HG02870 (cell line): ENCODE measurements at regions not wholly inside any gene's neighbourhood (a gene's known extent, or its start where the extent isn't known, plus 50 kb on each side); places are given as distances from the start of the nearest gene placed in this dataset.

ENCODE experiments used
- ATAC-seq: cut with Tn5 transposase; IDR thresholded peaks from one replicate; pipeline ENCODE4 v1.9.1; 2021; ENCODE audit warnings: mild to moderate bottlenecking, moderate library complexity; ENCODE audit not compliant: unreplicated experiment

GRCh38 chr5:91706785-91707520, 323.8 kb upstream of the ARRDC3 start:
- ATAC-seq, result no peak

- ATAC-seq, result no peak
Measured at GRCh38 chr5:91703128-91703527, 320.0 kb upstream of the ARRDC3 start.

- no peak for ATAC-seq
Measured at GRCh38 chr5:91699429-91699828, 316.3 kb upstream of the ARRDC3 start.

GRCh38 chr5:91691592-91691991, 308.5 kb upstream of the ARRDC3 start:
- ATAC-seq, result no peak

- ATAC-seq, result no peak
Measured at GRCh38 chr5:91690921-91691320, 307.8 kb upstream of the ARRDC3 start.

- ATAC-seq, result no peak
Measured at GRCh38 chr5:91687430-91687829, 304.3 kb upstream of the ARRDC3 start.

- no peak for ATAC-seq
Measured at GRCh38 chr5:91684625-91685024, 301.5 kb upstream of the ARRDC3 start.

- no peak for ATAC-seq
Measured at GRCh38 chr5:91670563-91670962, 287.4 kb upstream of the ARRDC3 start.

GRCh38 chr5:91670122-91670521, 287.0 kb upstream of the ARRDC3 start:
- no peak for ATAC-seq

- ATAC-seq, result no peak
Measured at GRCh38 chr5:91668261-91668660, 285.1 kb upstream of the ARRDC3 start.

- ATAC-seq, result no peak
Measured at GRCh38 chr5:91652678-91653077, 269.6 kb upstream of the ARRDC3 start.

GRCh38 chr5:91651704-91652103, 268.6 kb upstream of the ARRDC3 start:
- no peak for ATAC-seq

GRCh38 chr5:91645347-91645746, 262.2 kb upstream of the ARRDC3 start:
- ATAC-seq, result no peak

- no peak for ATAC-seq
Measured at GRCh38 chr5:91643797-91644196, 260.7 kb upstream of the ARRDC3 start.

- no peak for ATAC-seq
Measured at GRCh38 chr5:91642581-91642980, 259.5 kb upstream of the ARRDC3 start.

- ATAC-seq, result peak; percentile 48
Measured at GRCh38 chr5:91641730-91642350, 258.7 kb upstream of the ARRDC3 start.

- no peak for ATAC-seq
Measured at GRCh38 chr5:91639744-91640143, 256.6 kb upstream of the ARRDC3 start.

GRCh38 chr5:91638010-91638409, 254.9 kb upstream of the ARRDC3 start:
- ATAC-seq, result no peak

- no peak for ATAC-seq
Measured at GRCh38 chr5:91635950-91636734, 253.0 kb upstream of the ARRDC3 start.

- ATAC-seq, result no peak
Measured at GRCh38 chr5:91632871-91633270, 249.8 kb upstream of the ARRDC3 start.

GRCh38 chr5:91611746-91612145, 228.6 kb upstream of the ARRDC3 start:
- no peak for ATAC-seq

- no peak for ATAC-seq
Measured at GRCh38 chr5:91607675-91608074, 224.6 kb upstream of the ARRDC3 start.
